IMR-90 (cell line): ENCODE measurements at regions not wholly inside any gene's neighbourhood (a gene's known extent, or its start where the extent isn't known, plus 50 kb on each side); places are given as distances from the start of the nearest gene placed in this dataset.

Experiments
- ATAC-seq: fragments of 200-7000 bp; cut with Tn5 transposase; 2 replicates; pipeline ENCODE4 v1.9.1; 2020; ENCODE audit warnings: low read depth, mild to moderate bottlenecking, moderate library complexity
- BruUV-seq: library from RNA; stranded (reverse); fragments of 400-500 nt; replicated peaks from 2 replicates; lab custom pipeline; 2021; lab: Mats Ljungman, UMichigan
- CTCF ChIA-PET: fragments of 300-600 bp; formaldehyde crosslinking; extraction: SDS; loops from one replicate; lab custom pipeline; 2021; ENCODE audit warnings: antibody characterized with exemption; lab: Yijun Ruan, JAX
- POLR2A ChIA-PET: fragments of 300-600 bp; sonication (Branson Sonifier 250); formaldehyde crosslinking; loops from one replicate; lab custom pipeline; 2022; ENCODE audit warnings: antibody characterized with exemption; ENCODE audit not compliant: unreplicated experiment; lab: Charles Lee
- DNase-seq: peaks from one replicate; pipeline ENCODE4 v3.0.0; 2013
- H2AFZ ChIP-seq: replicated peaks from 2 replicates; pipeline ENCODE3; 2013; ENCODE audit warnings: low read length, mild to moderate bottlenecking; ENCODE audit not compliant: poor library complexity
- H2AK5ac ChIP-seq: 2 replicates; pipeline ENCODE4 v1.6.1; 2013; ENCODE audit warnings: low read depth, low read length, inconsistent platforms
- H2AK9ac ChIP-seq: replicated peaks from 2 replicates; pipeline ENCODE3; 2013; ENCODE audit warnings: mild to moderate bottlenecking, low read depth, low read length, moderate library complexity; ENCODE audit not compliant: poor library complexity
- H2BK120ac ChIP-seq: 2 replicates; pipeline ENCODE4 v1.6.1; 2013; ENCODE audit warnings: low read depth, low read length, inconsistent platforms
- H2BK15ac ChIP-seq: 3 replicates; pipeline ENCODE4 v1.6.1; 2013; ENCODE audit warnings: low read depth, low read length, inconsistent platforms
- H2BK20ac ChIP-seq: 2 replicates; pipeline ENCODE4 v1.6.1; 2013; ENCODE audit warnings: low read depth, mild to moderate bottlenecking, inconsistent platforms, low read length, moderate library complexity
- H2BK5ac ChIP-seq: 2 replicates; pipeline ENCODE4 v1.6.1; 2013; ENCODE audit warnings: mild to moderate bottlenecking, low read depth, low read length, inconsistent platforms; ENCODE audit not compliant: poor library complexity, severe bottlenecking
- H3K14ac ChIP-seq: replicated peaks from 2 replicates; pipeline ENCODE4 v1.6.1; 2013; ENCODE audit warnings: low read depth, low read length, inconsistent platforms
- H3K18ac ChIP-seq: 2 replicates; pipeline ENCODE4 v1.6.1; 2013; ENCODE audit warnings: low read depth, low read length, control low read depth
- H3K23ac ChIP-seq: 2 replicates; pipeline ENCODE4 v1.6.1; 2013; ENCODE audit warnings: low read depth, low read length, inconsistent platforms
- H3K27ac ChIP-seq: 2 replicates; pipeline ENCODE4 v1.5.1; 2013; ENCODE audit warnings: mild to moderate bottlenecking, control low read depth, low read length; ENCODE audit not compliant: insufficient read depth
- H3K27me3 ChIP-seq: 2 replicates; pipeline ENCODE4 v1.6.1; 2013; ENCODE audit warnings: low read length; ENCODE audit not compliant: control insufficient read depth, insufficient read depth
- H3K36me3 ChIP-seq: 2 replicates; pipeline ENCODE4 v1.6.1; 2013; ENCODE audit warnings: low read length, mixed read lengths; ENCODE audit not compliant: control insufficient read depth, insufficient read depth
- H3K4ac ChIP-seq: 2 replicates; pipeline ENCODE4 v1.6.1; 2013; ENCODE audit warnings: low read depth, low read length, inconsistent platforms
- H3K4me1 ChIP-seq: 2 replicates; pipeline ENCODE4 v1.6.1; 2013; ENCODE audit warnings: low read length, mixed read lengths; ENCODE audit not compliant: control insufficient read depth, insufficient read depth
- H3K4me2 ChIP-seq: 2 replicates; pipeline ENCODE4 v1.6.1; 2013; ENCODE audit warnings: low read depth, mild to moderate bottlenecking, control low read depth, low read length, moderate library complexity
- H3K4me3 ChIP-seq: 2 replicates; pipeline ENCODE4 v1.5.1; 2013; ENCODE audit warnings: low read depth, mild to moderate bottlenecking, control low read depth, low read length, moderate library complexity; ENCODE audit not compliant: insufficient read depth
- H3K56ac ChIP-seq: 2 replicates; pipeline ENCODE4 v1.6.1; 2013; ENCODE audit warnings: low read length, inconsistent platforms; ENCODE audit not compliant: insufficient read depth; ENCODE audit errors: extremely low read depth
- H3K79me1 ChIP-seq, 2 experiments: 2 replicates each; pipeline ENCODE4 v1.6.1; 2013; ENCODE audit warnings: low read length in 2 of 2, inconsistent platforms in 1 of 2, low read depth in 1 of 2
- H3K9ac ChIP-seq: 2 replicates; pipeline ENCODE4 v1.6.1; 2013; ENCODE audit warnings: low read depth, low read length, control low read depth
- H3K9me1 ChIP-seq: 2 replicates; pipeline ENCODE4 v1.6.1; 2013; ENCODE audit warnings: low read length, inconsistent platforms; ENCODE audit not compliant: insufficient read depth
- H3K9me3 ChIP-seq: 2 replicates; pipeline ENCODE4 v1.6.1; 2013; ENCODE audit warnings: low read length; ENCODE audit not compliant: control insufficient read depth, insufficient read depth
- H4K20me1 ChIP-seq: 2 replicates; pipeline ENCODE4 v1.6.1; 2013; ENCODE audit warnings: low read length, inconsistent platforms; ENCODE audit not compliant: insufficient read depth
- H4K5ac ChIP-seq: 2 replicates; pipeline ENCODE4 v1.6.1; 2013; ENCODE audit warnings: mild to moderate bottlenecking, low read depth, low read length, control low read depth
- H4K8ac ChIP-seq, 2 experiments: 2 replicates each; pipeline ENCODE4 v1.6.1; 2013; ENCODE audit warnings: low read depth in 2 of 2, low read length in 2 of 2, control low read depth in 1 of 2, inconsistent platforms in 1 of 2
- H4K91ac ChIP-seq: 2 replicates; pipeline ENCODE4 v1.6.1; 2013; ENCODE audit warnings: low read depth, low read length, inconsistent platforms; ENCODE audit not compliant: insufficient read depth
- BHLHE40 ChIP-seq: fragments of 150-350 bp; IDR thresholded peaks from 2 replicates; pipeline ENCODE4 v1.6.1; 2016; ENCODE audit warnings: mild to moderate bottlenecking, low read depth, low read length
- CEBPB ChIP-seq: IDR thresholded peaks from 2 replicates; pipeline ENCODE4 v1.6.1; 2012; ENCODE audit warnings: low read depth, low read length, improper control_type of control experiment
- FOS ChIP-seq: fragments of 150-350 bp; IDR thresholded peaks from 2 replicates; pipeline ENCODE4 v1.6.1; 2016; ENCODE audit warnings: low read depth, low read length
- MAFK ChIP-seq: IDR thresholded peaks from 2 replicates; pipeline ENCODE4 v1.6.1; 2012; ENCODE audit warnings: low read depth, low read length, improper control_type of control experiment
- MAZ ChIP-seq: IDR thresholded peaks from 2 replicates; pipeline ENCODE4 v1.6.1; 2012; ENCODE audit warnings: low read depth, mild to moderate bottlenecking, low read length, improper control_type of control experiment, moderate library complexity, borderline replicate concordance
- MXI1 ChIP-seq: IDR thresholded peaks from 2 replicates; pipeline ENCODE4 v1.6.1; 2012; ENCODE audit warnings: low read depth, mild to moderate bottlenecking, low read length, moderate library complexity, borderline replicate concordance
- NFE2L2 ChIP-seq: fragments of 150-350 bp; IDR thresholded peaks from 2 replicates; pipeline ENCODE4 v1.6.1; 2016; ENCODE audit warnings: low read depth, mild to moderate bottlenecking, low read length
- POLR2A ChIP-seq: IDR thresholded peaks from 2 replicates; pipeline ENCODE4 v1.6.1; 2012; ENCODE audit warnings: mild to moderate bottlenecking, low read depth, low read length
- RAD21 ChIP-seq: IDR thresholded peaks from 2 replicates; pipeline ENCODE4 v1.6.1; 2012; ENCODE audit warnings: low read length, improper control_type of control experiment
- RCOR1 ChIP-seq: IDR thresholded peaks from 2 replicates; pipeline ENCODE4 v1.6.1; 2012; ENCODE audit warnings: mild to moderate bottlenecking, low read length, improper control_type of control experiment; ENCODE audit not compliant: insufficient replicate concordance
- RFX5 ChIP-seq: IDR thresholded peaks from 2 replicates; pipeline ENCODE4 v1.8.0; 2012; ENCODE audit warnings: low read depth, mild to moderate bottlenecking, low read length, moderate library complexity
- SMC3 ChIP-seq: fragments of 150-350 bp; IDR thresholded peaks from 2 replicates; pipeline ENCODE4 v1.6.1; 2016; ENCODE audit warnings: low read depth, mild to moderate bottlenecking, antibody characterized with exemption, low read length, moderate library complexity
- USF2 ChIP-seq: fragments of 150-350 bp; IDR thresholded peaks from 2 replicates; pipeline ENCODE4 v1.6.1; 2017; ENCODE audit warnings: mild to moderate bottlenecking, antibody characterized with exemption, low read length, low read depth
- WGBS, 2 experiments: methylation state at CpG; one replicate each; pipeline versions ENCODE4 v1.1.5 to v1.1.7; 2013; ENCODE audit warnings: missing lambda C conversion rate in 2 of 2; ENCODE audit not compliant: insufficient read length in 1 of 2; ENCODE audit errors: extremely low coverage in 2 of 2; 5-methylcytosine and 5-hydroxymethylcytosine counted together
- dilution Hi-C: fragments of 300-500 bp; cut with HindIII; formaldehyde crosslinking; loops from one replicate; pipeline ENCODE4 v1.14.3; 2018; ENCODE audit warnings: low sequenced_read_pairs; ENCODE audit not compliant: unreplicated experiment
- in situ Hi-C: fragments of 300-500 bp; cut with MboI; formaldehyde crosslinking; loops from 3 replicates; pipeline ENCODE4 v1.14.3; 2019; ENCODE audit warnings: low sequenced_read_pairs, inconsistent platforms, mixed read lengths
- intact Hi-C: fragments of 100-400 bp; cut with micrococcal nuclease; formaldehyde crosslinking; loops from 2 replicates; pipeline ENCODE4 v1.10.0; 2022
- TF ChIP-seq, protein P1 (sequence below): fragments of 150-350 bp; IDR thresholded peaks from 2 replicates; pipeline ENCODE4 v1.6.1; 2016; ENCODE audit warnings: low read depth, mild to moderate bottlenecking, low read length, moderate library complexity, borderline replicate concordance
- TF ChIP-seq, protein P2 (sequence below): conservative IDR thresholded peaks from 2 replicates; pipeline ENCODE4 v1.5.1; 2012; ENCODE audit warnings: mild to moderate bottlenecking, low read depth, low read length, improper control_type of control experiment

- Histone ChIP-seq H2BK5ac (no peak overlapping the region), H2BK120ac (no peak overlapping the region), H3K9me3 (no peaks in the 10 kb centered on the region), H3K4me2 (no peak overlapping the region), H3K36me3 (no peaks in the 10 kb centered on the region), H3K27ac (no peak overlapping the region), H3K79me1 (no peaks in the 10 kb centered on the region), H2AK5ac (no peak overlapping the region), H3K56ac (no peak overlapping the region), H3K9me1 (no peaks in the 10 kb centered on the region), H3K4ac (no peak overlapping the region), H2BK15ac (no peak overlapping the region), H2AK9ac (no peak overlapping the region), H3K23ac (no peak overlapping the region), H4K91ac (no peak overlapping the region), H3K27me3 (no peaks in the 10 kb centered on the region), H3K14ac (no peak overlapping the region), H2AFZ (no peak overlapping the region), H3K4me3 (no peak overlapping the region), H4K8ac (no peak overlapping the region), H4K5ac (no peak overlapping the region), H4K20me1 (no peaks in the 10 kb centered on the region), H3K18ac (no peak overlapping the region), H3K9ac (no peak overlapping the region), H2BK20ac (no peak overlapping the region), H3K4me1 (no peaks in the 10 kb centered on the region)
- ATAC-seq (no peak), DNase-seq (no peak)
- intact Hi-C loops: no loop called here
- ChIA-PET POLR2A (no interaction called here), CTCF (no interaction called here)
- dilution Hi-C loops: no loop called here
- BruUV-seq: no TSS peak
- in situ Hi-C loops: no loop called here
- whole genome bisulfite sequencing, 2 experiments: no CpG with 5 or more reads among the region's 5 CpGs
- TF ChIP-seq MXI1: no peak
- no peak for TF ChIP-seq POLR2A
- TF ChIP-seq SMC3: no peak
- TF ChIP-seq BHLHE40: no peak
- TF ChIP-seq CEBPB: no peak
- TF ChIP-seq RAD21: no peak
- no peak for TF ChIP-seq RCOR1
- no peak for TF ChIP-seq MAFK
- TF ChIP-seq, protein P1, sequence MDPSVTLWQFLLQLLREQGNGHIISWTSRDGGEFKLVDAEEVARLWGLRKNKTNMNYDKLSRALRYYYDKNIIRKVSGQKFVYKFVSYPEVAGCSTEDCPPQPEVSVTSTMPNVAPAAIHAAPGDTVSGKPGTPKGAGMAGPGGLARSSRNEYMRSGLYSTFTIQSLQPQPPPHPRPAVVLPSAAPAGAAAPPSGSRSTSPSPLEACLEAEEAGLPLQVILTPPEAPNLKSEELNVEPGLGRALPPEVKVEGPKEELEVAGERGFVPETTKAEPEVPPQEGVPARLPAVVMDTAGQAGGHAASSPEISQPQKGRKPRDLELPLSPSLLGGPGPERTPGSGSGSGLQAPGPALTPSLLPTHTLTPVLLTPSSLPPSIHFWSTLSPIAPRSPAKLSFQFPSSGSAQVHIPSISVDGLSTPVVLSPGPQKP: no peak
- no peak for TF ChIP-seq FOS
- TF ChIP-seq RFX5: no peak
- TF ChIP-seq, protein P2, sequence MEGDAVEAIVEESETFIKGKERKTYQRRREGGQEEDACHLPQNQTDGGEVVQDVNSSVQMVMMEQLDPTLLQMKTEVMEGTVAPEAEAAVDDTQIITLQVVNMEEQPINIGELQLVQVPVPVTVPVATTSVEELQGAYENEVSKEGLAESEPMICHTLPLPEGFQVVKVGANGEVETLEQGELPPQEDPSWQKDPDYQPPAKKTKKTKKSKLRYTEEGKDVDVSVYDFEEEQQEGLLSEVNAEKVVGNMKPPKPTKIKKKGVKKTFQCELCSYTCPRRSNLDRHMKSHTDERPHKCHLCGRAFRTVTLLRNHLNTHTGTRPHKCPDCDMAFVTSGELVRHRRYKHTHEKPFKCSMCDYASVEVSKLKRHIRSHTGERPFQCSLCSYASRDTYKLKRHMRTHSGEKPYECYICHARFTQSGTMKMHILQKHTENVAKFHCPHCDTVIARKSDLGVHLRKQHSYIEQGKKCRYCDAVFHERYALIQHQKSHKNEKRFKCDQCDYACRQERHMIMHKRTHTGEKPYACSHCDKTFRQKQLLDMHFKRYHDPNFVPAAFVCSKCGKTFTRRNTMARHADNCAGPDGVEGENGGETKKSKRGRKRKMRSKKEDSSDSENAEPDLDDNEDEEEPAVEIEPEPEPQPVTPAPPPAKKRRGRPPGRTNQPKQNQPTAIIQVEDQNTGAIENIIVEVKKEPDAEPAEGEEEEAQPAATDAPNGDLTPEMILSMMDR: no peak
- TF ChIP-seq USF2: no peak
- TF ChIP-seq MAZ: no peak
- no peak for TF ChIP-seq NFE2L2
These were observed 1010.8 kb upstream of the ADGRL3 start for GRCh38 chr4:60189286-60189685.
